ENCODE measurements at regions not wholly inside any gene's neighbourhood (a gene's known extent, or its start where the extent isn't known, plus 50 kb on each side); places are given as distances from the start of the nearest gene placed in this dataset.

DNA sequence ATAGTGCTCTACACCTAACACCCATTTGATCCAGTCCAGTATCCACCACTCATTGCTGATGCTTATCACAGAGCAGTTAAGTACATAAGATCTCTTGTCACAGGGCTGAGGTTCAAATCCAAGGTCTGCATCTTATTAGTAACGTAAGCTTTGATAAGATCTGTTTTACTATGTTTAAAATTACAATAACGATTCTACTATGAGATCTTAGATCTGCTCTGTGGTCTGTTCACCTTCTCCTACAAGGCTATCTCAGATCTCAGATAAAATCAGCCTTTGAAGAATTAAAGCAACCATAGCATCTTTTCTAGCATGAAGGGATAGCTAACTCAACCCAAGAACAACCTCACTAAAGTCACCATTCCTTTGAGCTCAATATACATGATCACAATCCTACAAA lies 431.0 kb upstream of the RORB start:
- ChIA-PET CTCF (no interaction called here), POLR2A (ENCODE audit: unreplicated experiment) (no interaction called here)
- BruUV-seq (replicated peaks): no TSS peak

More for the DNA sequence above, 431.0 kb upstream of the RORB start:
- no peak overlapping the region for H4K8ac ChIP-seq (ENCODE audit: low read depth in 2 of 2, low read length in 2 of 2)
- no peak overlapping the region for H2AK5ac ChIP-seq (ENCODE audit: low read depth, low read length)
- intact Hi-C loops (cut with micrococcal nuclease) (no loop called here), in situ Hi-C loops (cut with MboI; ENCODE audit: low sequenced_read_pairs) (no loop called here), dilution Hi-C loops (cut with HindIII; ENCODE audit: low sequenced_read_pairs, unreplicated experiment) (no loop called here)
- no peaks in the 10 kb centered on the region for H3K79me1 ChIP-seq (ENCODE audit: low read depth in 1 of 2, low read length in 2 of 2)
- no peak overlapping the region for H3K27ac ChIP-seq (ENCODE audit: insufficient read depth, low read length)
- H3K4me1 ChIP-seq (ENCODE audit: control insufficient read depth, insufficient read depth, low read length): no peaks in the 10 kb centered on the region
- H2BK20ac ChIP-seq (ENCODE audit: low read depth, low read length): no peak overlapping the region
- H2AK9ac ChIP-seq (replicated peaks; ENCODE audit: low read depth, low read length, poor library complexity): no peak overlapping the region
- no peaks in the 10 kb centered on the region for H3K9me1 ChIP-seq (ENCODE audit: insufficient read depth, low read length)
- no peaks in the 10 kb centered on the region for H3K36me3 ChIP-seq (ENCODE audit: control insufficient read depth, insufficient read depth, low read length)
- TF ChIP-seq MAFK (IDR thresholded peaks at IDR 0.05; ENCODE audit: low read depth, low read length) (no peak), NFE2L2 (IDR thresholded peaks at IDR 0.05; ENCODE audit: low read depth, low read length) (no peak), POLR2A (IDR thresholded peaks at IDR 0.05; ENCODE audit: low read depth, low read length) (no peak), CEBPB (IDR thresholded peaks at IDR 0.05; ENCODE audit: low read depth, low read length) (no peak), RFX5 (IDR thresholded peaks at IDR 0.05; ENCODE audit: low read depth, low read length) (no peak), CHD1 (IDR thresholded peaks at IDR 0.05; ENCODE audit: low read depth, low read length) (no peak), RCOR1 (IDR thresholded peaks at IDR 0.05; ENCODE audit: insufficient replicate concordance, low read length) (no peak), BHLHE40 (IDR thresholded peaks at IDR 0.05; ENCODE audit: low read depth, low read length) (no peak), CTCF (conservative IDR thresholded peaks at IDR 0.05; ENCODE audit: low read depth, low read length) (no peak), SMC3 (IDR thresholded peaks at IDR 0.05; ENCODE audit: low read depth, low read length) (no peak), FOS (IDR thresholded peaks at IDR 0.05; ENCODE audit: low read depth, low read length) (no peak), USF2 (IDR thresholded peaks at IDR 0.05; ENCODE audit: low read depth, low read length) (no peak), MXI1 (IDR thresholded peaks at IDR 0.05; ENCODE audit: borderline replicate concordance, low read depth, low read length) (no peak), RAD21 (IDR thresholded peaks at IDR 0.05; ENCODE audit: low read length) (no peak), MAZ (IDR thresholded peaks at IDR 0.05; ENCODE audit: borderline replicate concordance, low read depth, low read length) (no peak)
- TF ChIP-seq, protein P1, sequence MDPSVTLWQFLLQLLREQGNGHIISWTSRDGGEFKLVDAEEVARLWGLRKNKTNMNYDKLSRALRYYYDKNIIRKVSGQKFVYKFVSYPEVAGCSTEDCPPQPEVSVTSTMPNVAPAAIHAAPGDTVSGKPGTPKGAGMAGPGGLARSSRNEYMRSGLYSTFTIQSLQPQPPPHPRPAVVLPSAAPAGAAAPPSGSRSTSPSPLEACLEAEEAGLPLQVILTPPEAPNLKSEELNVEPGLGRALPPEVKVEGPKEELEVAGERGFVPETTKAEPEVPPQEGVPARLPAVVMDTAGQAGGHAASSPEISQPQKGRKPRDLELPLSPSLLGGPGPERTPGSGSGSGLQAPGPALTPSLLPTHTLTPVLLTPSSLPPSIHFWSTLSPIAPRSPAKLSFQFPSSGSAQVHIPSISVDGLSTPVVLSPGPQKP (IDR thresholded peaks at IDR 0.05; ENCODE audit: borderline replicate concordance, low read depth, low read length): no peak
- H4K20me1 ChIP-seq (ENCODE audit: insufficient read depth, low read length): no peaks in the 10 kb centered on the region
- no peak overlapping the region for H2BK120ac ChIP-seq (ENCODE audit: low read depth, low read length)
- H3K4ac ChIP-seq (ENCODE audit: low read depth, low read length): no peak overlapping the region
- H3K9me3 ChIP-seq (ENCODE audit: control insufficient read depth, insufficient read depth, low read length): 0 out of 2 replicates have a peak, but pooled peaks cover 1% of the 10 kb centered on the region
- H2AFZ ChIP-seq (replicated peaks; ENCODE audit: low read length, poor library complexity): no peak overlapping the region
- H3K56ac ChIP-seq (ENCODE audit: extremely low read depth, insufficient read depth, low read length): no peak overlapping the region
- H3K18ac ChIP-seq (ENCODE audit: low read depth, low read length): no peak overlapping the region
- no peak overlapping the region for H2BK5ac ChIP-seq (ENCODE audit: low read depth, low read length, poor library complexity, severe bottlenecking)
- no peak overlapping the region for H4K91ac ChIP-seq (ENCODE audit: insufficient read depth, low read depth, low read length)
- no peak overlapping the region for H3K14ac ChIP-seq (replicated peaks; ENCODE audit: low read depth, low read length)
- H2BK15ac ChIP-seq (ENCODE audit: low read depth, low read length): no peak overlapping the region
- no peak overlapping the region for H3K9ac ChIP-seq (ENCODE audit: low read depth, low read length)
- no peaks in the 10 kb centered on the region for H3K27me3 ChIP-seq (ENCODE audit: control insufficient read depth, insufficient read depth, low read length)
- H4K5ac ChIP-seq (ENCODE audit: low read depth, low read length): no peak overlapping the region
- DNase-seq (no peak), ATAC-seq (ENCODE audit: low read depth) (no peak)
- H3K23ac ChIP-seq (ENCODE audit: low read depth, low read length): no peak overlapping the region
- no peak overlapping the region for H3K4me3 ChIP-seq (ENCODE audit: insufficient read depth, low read depth, low read length)
- no peak overlapping the region for H3K4me2 ChIP-seq (ENCODE audit: low read depth, low read length)
- no CpG with 5 or more reads among the region's 2 CpGs for WGBS, 2 experiments (ENCODE audit: extremely low coverage in 2 of 2, insufficient read length in 1 of 2)

All from IMR-90 (cell line).